ENCODE measurements at regions not wholly inside any gene's neighbourhood (a gene's known extent, or its start where the extent isn't known, plus 50 kb on each side); places are given as distances from the start of the nearest gene placed in this dataset.

DNA sequence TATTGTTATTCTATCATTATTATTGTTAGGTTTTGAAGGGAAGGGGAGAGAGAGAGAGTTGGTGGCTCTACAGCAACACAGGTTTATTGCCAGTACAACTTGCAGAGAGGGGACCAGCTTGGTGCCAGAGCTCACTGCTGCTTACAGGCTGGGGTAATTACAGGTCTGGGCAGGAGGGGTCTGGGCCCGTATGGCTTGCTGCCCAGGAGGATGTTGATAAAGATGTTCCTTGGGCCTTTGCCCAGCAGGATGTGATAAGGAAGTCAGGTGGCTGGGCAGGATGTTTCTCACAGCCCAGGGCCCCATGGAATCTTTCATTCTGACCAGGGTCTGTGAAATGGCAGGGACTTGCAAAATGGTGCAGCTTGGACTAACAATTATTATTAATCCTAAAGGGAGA is 64.2 kb upstream of the ZNF599 start:
- H3K27me3 ChIP-seq (replicated peaks in 2 of 5; ENCODE audit: control insufficient read depth in 4 of 5, insufficient read depth in 5 of 5, low read length in 4 of 5): peaks cover 0 to 9% (median 3%) of the 10 kb centered on the region in 5 experiments
- peaks cover 0 to 17% (median 4%) of the 10 kb centered on the region in 4 experiments for H3K4me1 ChIP-seq (ENCODE audit: control extremely low read depth in 1 of 4, control insufficient read depth in 4 of 4, insufficient read depth in 4 of 4, low read length in 3 of 4)
- ChIA-PET CTCF (interaction anchor here (1.0 to 1.8 kb wide), 2 partner anchors 10 to 198 kb away, joined by 3 to 4 read pairs; no protein-coding TSS in a partner anchor), POLR2A (no interaction called here)
- H3K9me3 ChIP-seq (ENCODE audit: control extremely low read depth in 1 of 5, control insufficient read depth in 4 of 5, insufficient read depth in 2 of 5, low read depth in 1 of 5, low read length in 4 of 5): peaks cover 0 to 28% (median 6%) of the 10 kb centered on the region in 5 experiments
- H3K4me3 ChIP-seq (ENCODE audit: control insufficient read depth in 1 of 7, extremely low read depth in 1 of 7, insufficient read depth in 4 of 7, low read depth in 2 of 7, low read length in 6 of 7): peak overlapping the region in 1 of 7 experiments; percentile 19
- DNase-seq: peak in 2 of 3 donors; percentile 9 to 22
- WGBS (ENCODE audit: insufficient coverage): no CpG with 5 or more reads among the region's 1 CpG
- no peak overlapping the region for H3K27ac ChIP-seq (ENCODE audit: insufficient read depth in 1 of 2, low read depth in 1 of 2, low read length in 2 of 2, poor library complexity in 1 of 2, severe bottlenecking in 2 of 2)
- no peaks in the 10 kb centered on the region for H3K36me3 ChIP-seq (ENCODE audit: control insufficient read depth in 4 of 4, insufficient read depth in 4 of 4, low read length in 3 of 4)

- POLR2A ChIA-PET: no interaction called here
- H3K36me3 ChIP-seq (ENCODE audit: control insufficient read depth in 4 of 4, insufficient read depth in 4 of 4, low read length in 3 of 4): no peaks in the 10 kb centered on the region
- 100% methylated on average over 4 of the region's 7 CpGs for WGBS (ENCODE audit: insufficient coverage)
- peaks cover 0 to 9% (median 3%) of the 10 kb centered on the region in 5 experiments for H3K27me3 ChIP-seq (replicated peaks in 2 of 5; ENCODE audit: control insufficient read depth in 4 of 5, insufficient read depth in 5 of 5, low read length in 4 of 5)
- CTCF ChIA-PET: no interaction called here
- peaks cover 0 to 17% (median 4%) of the 10 kb centered on the region in 4 experiments for H3K4me1 ChIP-seq (ENCODE audit: control extremely low read depth in 1 of 4, control insufficient read depth in 4 of 4, insufficient read depth in 4 of 4, low read length in 3 of 4)
- DNase-seq: no peak
- peaks cover 0 to 30% (median 6%) of the 10 kb centered on the region in 5 experiments for H3K9me3 ChIP-seq (ENCODE audit: control extremely low read depth in 1 of 5, control insufficient read depth in 4 of 5, insufficient read depth in 2 of 5, low read depth in 1 of 5, low read length in 4 of 5)
- H3K4me3 ChIP-seq (ENCODE audit: control insufficient read depth in 1 of 7, extremely low read depth in 1 of 7, insufficient read depth in 4 of 7, low read depth in 2 of 7, low read length in 6 of 7): no peak overlapping the region
- H3K27ac ChIP-seq (ENCODE audit: insufficient read depth in 1 of 2, low read depth in 1 of 2, low read length in 2 of 2, poor library complexity in 1 of 2, severe bottlenecking in 2 of 2): no peak overlapping the region
Observed at GRCh38 chr19:34835631-34836351, 62.8 kb upstream of the ZNF599 start.

- POLR2A ChIA-PET: no interaction called here
- no peak overlapping the region for H3K27ac ChIP-seq (ENCODE audit: insufficient read depth in 1 of 2, low read depth in 1 of 2, low read length in 2 of 2, poor library complexity in 1 of 2, severe bottlenecking in 2 of 2)
- peaks cover 0 to 27% (median 6%) of the 10 kb centered on the region in 5 experiments for H3K9me3 ChIP-seq (ENCODE audit: control extremely low read depth in 1 of 5, control insufficient read depth in 4 of 5, insufficient read depth in 2 of 5, low read depth in 1 of 5, low read length in 4 of 5)
- CTCF ChIA-PET: no interaction called here
- no peak overlapping the region for H3K4me3 ChIP-seq (ENCODE audit: control insufficient read depth in 1 of 7, extremely low read depth in 1 of 7, insufficient read depth in 4 of 7, low read depth in 2 of 7, low read length in 6 of 7)
- DNase-seq: no peak
- H3K27me3 ChIP-seq (replicated peaks in 2 of 5; ENCODE audit: control insufficient read depth in 4 of 5, insufficient read depth in 5 of 5, low read length in 4 of 5): peaks cover 0 to 9% (median 3%) of the 10 kb centered on the region in 5 experiments
- 84% methylated on average over 7 of the region's 7 CpGs for WGBS (ENCODE audit: insufficient coverage)
- peaks cover 0 to 17% (median 4%) of the 10 kb centered on the region in 4 experiments for H3K4me1 ChIP-seq (ENCODE audit: control extremely low read depth in 1 of 4, control insufficient read depth in 4 of 4, insufficient read depth in 4 of 4, low read length in 3 of 4)
- no peaks in the 10 kb centered on the region for H3K36me3 ChIP-seq (ENCODE audit: control insufficient read depth in 4 of 4, insufficient read depth in 4 of 4, low read length in 3 of 4)
Observed at GRCh38 chr19:34834472-34835061, 61.6 kb upstream of the ZNF599 start.

DNA sequence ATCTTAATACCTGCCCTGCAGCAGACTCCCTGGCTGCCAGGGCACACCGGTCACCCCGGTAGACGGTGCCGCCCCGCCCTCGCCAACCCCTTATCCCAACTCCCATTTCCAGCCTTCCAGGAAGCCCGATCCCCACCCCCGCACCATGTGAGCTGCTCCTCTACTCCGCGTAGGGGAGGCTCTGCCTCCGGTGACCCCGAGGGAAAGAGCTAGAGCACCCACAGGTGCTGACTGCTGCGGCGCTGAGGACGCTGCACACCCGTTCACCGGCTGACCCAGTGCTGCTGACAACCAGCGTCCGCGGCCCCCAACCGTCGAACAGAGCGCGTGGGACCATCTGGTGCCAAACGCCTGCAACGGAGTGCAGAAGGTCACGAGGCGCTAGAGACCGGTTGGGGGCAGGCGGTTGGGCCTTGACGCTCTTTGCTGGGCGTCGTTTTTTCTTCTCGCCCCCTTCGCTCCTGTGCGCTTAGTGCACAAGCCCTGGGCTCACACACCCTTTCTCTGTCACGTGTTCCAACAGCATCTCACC is 59.6 kb upstream of the ZNF599 start:
- DNase-seq: no peak
- 94% methylated on average over 37 of the region's 37 CpGs for WGBS (ENCODE audit: insufficient coverage)
- no peak overlapping the region for H3K4me3 ChIP-seq (ENCODE audit: control insufficient read depth in 1 of 7, extremely low read depth in 1 of 7, insufficient read depth in 4 of 7, low read depth in 2 of 7, low read length in 6 of 7)
- H3K27ac ChIP-seq (ENCODE audit: insufficient read depth in 1 of 2, low read depth in 1 of 2, low read length in 2 of 2, poor library complexity in 1 of 2, severe bottlenecking in 2 of 2): no peak overlapping the region
- no peaks in the 10 kb centered on the region for H3K36me3 ChIP-seq (ENCODE audit: control insufficient read depth in 4 of 4, insufficient read depth in 4 of 4, low read length in 3 of 4)
- ChIA-PET POLR2A (no interaction called here), CTCF (no interaction called here)
- H3K4me1 ChIP-seq (ENCODE audit: control extremely low read depth in 1 of 4, control insufficient read depth in 4 of 4, insufficient read depth in 4 of 4, low read length in 3 of 4): peaks cover 0 to 5% (median 2%) of the 10 kb centered on the region in 4 experiments
- peaks cover 0 to 20% (median 6%) of the 10 kb centered on the region in 5 experiments for H3K9me3 ChIP-seq (ENCODE audit: control extremely low read depth in 1 of 5, control insufficient read depth in 4 of 5, insufficient read depth in 2 of 5, low read depth in 1 of 5, low read length in 4 of 5)
- H3K27me3 ChIP-seq (replicated peaks in 2 of 5; ENCODE audit: control insufficient read depth in 4 of 5, insufficient read depth in 5 of 5, low read length in 4 of 5): no peaks in the 10 kb centered on the region

GRCh38 chr19:34831714-34832113 is 58.7 kb upstream of the ZNF599 start:
- Histone ChIP-seq H3K4me3 (ENCODE audit: control insufficient read depth in 1 of 7, extremely low read depth in 1 of 7, insufficient read depth in 4 of 7, low read depth in 2 of 7, low read length in 6 of 7) (no peak overlapping the region), H3K27ac (ENCODE audit: insufficient read depth in 1 of 2, low read depth in 1 of 2, low read length in 2 of 2, poor library complexity in 1 of 2, severe bottlenecking in 2 of 2) (no peak overlapping the region), H3K36me3 (ENCODE audit: control insufficient read depth in 4 of 4, insufficient read depth in 4 of 4, low read length in 3 of 4) (no peaks in the 10 kb centered on the region), H3K4me1 (ENCODE audit: control extremely low read depth in 1 of 4, control insufficient read depth in 4 of 4, insufficient read depth in 4 of 4, low read length in 3 of 4) (no peaks in the 10 kb centered on the region), H3K9me3 (ENCODE audit: control extremely low read depth in 1 of 5, control insufficient read depth in 4 of 5, insufficient read depth in 2 of 5, low read depth in 1 of 5, low read length in 4 of 5) (peaks cover 0 to 20% (median 6%) of the 10 kb centered on the region in 5 experiments), H3K27me3 (replicated peaks in 2 of 5; ENCODE audit: control insufficient read depth in 4 of 5, insufficient read depth in 5 of 5, low read length in 4 of 5) (no peaks in the 10 kb centered on the region)
- 75% methylated on average over 4 of the region's 5 CpGs for WGBS (ENCODE audit: insufficient coverage)
- no peak for DNase-seq
- CTCF ChIA-PET: no interaction called here
- POLR2A ChIA-PET: no interaction called here

- CTCF ChIA-PET: no interaction called here
- POLR2A ChIA-PET: no interaction called here
- no CpG with 5 or more reads among the region's 3 CpGs for WGBS (ENCODE audit: insufficient coverage)
- H3K27me3 ChIP-seq (replicated peaks in 2 of 5; ENCODE audit: control insufficient read depth in 4 of 5, insufficient read depth in 5 of 5, low read length in 4 of 5): no peaks in the 10 kb centered on the region
- H3K4me3 ChIP-seq (ENCODE audit: control insufficient read depth in 1 of 7, extremely low read depth in 1 of 7, insufficient read depth in 4 of 7, low read depth in 2 of 7, low read length in 6 of 7): no peak overlapping the region
- no peak overlapping the region for H3K27ac ChIP-seq (ENCODE audit: insufficient read depth in 1 of 2, low read depth in 1 of 2, low read length in 2 of 2, poor library complexity in 1 of 2, severe bottlenecking in 2 of 2)
- no peaks in the 10 kb centered on the region for H3K4me1 ChIP-seq (ENCODE audit: control extremely low read depth in 1 of 4, control insufficient read depth in 4 of 4, insufficient read depth in 4 of 4, low read length in 3 of 4)
- DNase-seq: no peak
- H3K36me3 ChIP-seq (ENCODE audit: control insufficient read depth in 4 of 4, insufficient read depth in 4 of 4, low read length in 3 of 4): peaks cover 0 to 2% (median 0%) of the 10 kb centered on the region in 4 experiments
- peaks cover 0 to 16% (median 9%) of the 10 kb centered on the region in 5 experiments for H3K9me3 ChIP-seq (ENCODE audit: control extremely low read depth in 1 of 5, control insufficient read depth in 4 of 5, insufficient read depth in 2 of 5, low read depth in 1 of 5, low read length in 4 of 5)
Observed at GRCh38 chr19:34828156-34828555, 55.1 kb upstream of the ZNF599 start.

DNA sequence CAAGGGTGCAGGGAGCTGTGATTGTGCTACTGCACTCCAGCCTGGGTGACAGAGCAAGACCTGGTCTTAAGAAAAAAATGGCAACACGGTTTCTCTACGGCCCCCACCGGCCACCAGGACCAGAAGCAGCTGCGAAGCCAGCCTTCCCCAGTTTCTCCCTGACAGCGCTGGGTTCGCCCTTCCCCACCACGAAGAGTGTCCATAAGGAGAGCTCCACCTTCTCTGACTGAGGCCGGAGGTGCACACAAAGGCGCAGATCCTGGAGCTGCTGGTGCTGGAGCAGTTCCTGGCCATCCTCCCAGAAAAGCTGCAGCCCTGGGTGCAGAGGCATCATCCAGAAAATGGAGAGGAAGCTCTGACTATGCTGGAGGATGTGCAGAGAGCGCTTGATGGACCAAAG is 52.2 kb upstream of the ZNF599 start:
- Histone ChIP-seq H3K4me3 (ENCODE audit: control insufficient read depth in 1 of 7, extremely low read depth in 1 of 7, insufficient read depth in 4 of 7, low read depth in 2 of 7, low read length in 6 of 7) (no peak overlapping the region), H3K27ac (ENCODE audit: insufficient read depth in 1 of 2, low read depth in 1 of 2, low read length in 2 of 2, poor library complexity in 1 of 2, severe bottlenecking in 2 of 2) (no peak overlapping the region), H3K9me3 (ENCODE audit: control extremely low read depth in 1 of 5, control insufficient read depth in 4 of 5, insufficient read depth in 2 of 5, low read depth in 1 of 5, low read length in 4 of 5) (peaks cover 0 to 16% (median 3%) of the 10 kb centered on the region in 5 experiments), H3K36me3 (ENCODE audit: control insufficient read depth in 4 of 4, insufficient read depth in 4 of 4, low read length in 3 of 4) (peaks cover 0 to 2% (median 0%) of the 10 kb centered on the region in 4 experiments), H3K4me1 (ENCODE audit: control extremely low read depth in 1 of 4, control insufficient read depth in 4 of 4, insufficient read depth in 4 of 4, low read length in 3 of 4) (no peaks in the 10 kb centered on the region), H3K27me3 (replicated peaks in 2 of 5; ENCODE audit: control insufficient read depth in 4 of 5, insufficient read depth in 5 of 5, low read length in 4 of 5) (no peaks in the 10 kb centered on the region)
- ChIA-PET CTCF (no interaction called here), POLR2A (no interaction called here)
- 95% methylated on average over 10 of the region's 10 CpGs for WGBS (ENCODE audit: insufficient coverage)
- no peak for DNase-seq

Data from common myeloid progenitor, CD34-positive (primary cell).